ENCODE measurements at regions not wholly inside any gene's neighbourhood (a gene's known extent, or its start where the extent isn't known, plus 50 kb on each side); places are given as distances from the start of the nearest gene placed in this dataset.

GRCh38 chr5:7190712-7191250, 205.2 kb upstream of the ADCY2 start:
- peaks cover 32% of the 10 kb centered on the region for H3K9me3 Mint-ChIP-seq (ENCODE audit: unreplicated experiment)
- H3K36me3 Mint-ChIP-seq (ENCODE audit: unreplicated experiment), result no peaks in the 10 kb centered on the region
- H3K4me1 Mint-ChIP-seq (ENCODE audit: unreplicated experiment), result no peaks in the 10 kb centered on the region
- no peaks in the 10 kb centered on the region for H3K27me3 Mint-ChIP-seq (ENCODE audit: unreplicated experiment)
- no peak overlapping the region for H3K27ac Mint-ChIP-seq (ENCODE audit: unreplicated experiment)
- no peak for DNase-seq (ENCODE audit: extremely low spot score, unreplicated experiment)
- no peak overlapping the region for H3K4me3 Mint-ChIP-seq (ENCODE audit: unreplicated experiment)
- TF ChIP-seq CTCF (IDR thresholded peaks at IDR 0.05), result no peak

- H3K27me3 Mint-ChIP-seq (ENCODE audit: unreplicated experiment), result no peaks in the 10 kb centered on the region
- no peaks in the 10 kb centered on the region for H3K4me1 Mint-ChIP-seq (ENCODE audit: unreplicated experiment)
- H3K36me3 Mint-ChIP-seq (ENCODE audit: unreplicated experiment), result no peaks in the 10 kb centered on the region
- peaks cover 28% of the 10 kb centered on the region for H3K9me3 Mint-ChIP-seq (ENCODE audit: unreplicated experiment)
- H3K4me3 Mint-ChIP-seq (ENCODE audit: unreplicated experiment), result no peak overlapping the region
- no peak for DNase-seq (ENCODE audit: extremely low spot score, unreplicated experiment)
- no peak overlapping the region for H3K27ac Mint-ChIP-seq (ENCODE audit: unreplicated experiment)
- TF ChIP-seq CTCF (IDR thresholded peaks at IDR 0.05), result no peak
These were observed 203.9 kb upstream of the ADCY2 start for GRCh38 chr5:7192016-7192415.

GRCh38 chr5:7202846-7203245, 193.1 kb upstream of the ADCY2 start:
- Mint-ChIP-seq H3K9me3 (ENCODE audit: unreplicated experiment) (peaks cover 45% of the 10 kb centered on the region), H3K36me3 (ENCODE audit: unreplicated experiment) (no peaks in the 10 kb centered on the region), H3K4me3 (ENCODE audit: unreplicated experiment) (no peak overlapping the region), H3K27me3 (ENCODE audit: unreplicated experiment) (no peaks in the 10 kb centered on the region), H3K4me1 (ENCODE audit: unreplicated experiment) (no peaks in the 10 kb centered on the region), H3K27ac (ENCODE audit: unreplicated experiment) (no peak overlapping the region)
- no peak for DNase-seq (ENCODE audit: extremely low spot score, unreplicated experiment)
- TF ChIP-seq CTCF (IDR thresholded peaks at IDR 0.05), result no peak

- H3K27ac Mint-ChIP-seq (ENCODE audit: unreplicated experiment), result no peak overlapping the region
- no peaks in the 10 kb centered on the region for H3K27me3 Mint-ChIP-seq (ENCODE audit: unreplicated experiment)
- peaks cover 44% of the 10 kb centered on the region for H3K9me3 Mint-ChIP-seq (ENCODE audit: unreplicated experiment)
- no peak overlapping the region for H3K4me3 Mint-ChIP-seq (ENCODE audit: unreplicated experiment)
- TF ChIP-seq CTCF (IDR thresholded peaks at IDR 0.05), result no peak
- no peaks in the 10 kb centered on the region for H3K36me3 Mint-ChIP-seq (ENCODE audit: unreplicated experiment)
- DNase-seq (ENCODE audit: extremely low spot score, unreplicated experiment), result no peak
- no peaks in the 10 kb centered on the region for H3K4me1 Mint-ChIP-seq (ENCODE audit: unreplicated experiment)
These were observed 188.0 kb upstream of the ADCY2 start for GRCh38 chr5:7207979-7208378.

GRCh38 chr5:7208938-7209337, 187.0 kb upstream of the ADCY2 start:
- no peak for TF ChIP-seq CTCF (IDR thresholded peaks at IDR 0.05)
- DNase-seq (ENCODE audit: extremely low spot score, unreplicated experiment), result no peak
- no peaks in the 10 kb centered on the region for H3K4me1 Mint-ChIP-seq (ENCODE audit: unreplicated experiment)
- no peaks in the 10 kb centered on the region for H3K36me3 Mint-ChIP-seq (ENCODE audit: unreplicated experiment)
- H3K27ac Mint-ChIP-seq (ENCODE audit: unreplicated experiment), result no peak overlapping the region
- H3K9me3 Mint-ChIP-seq (ENCODE audit: unreplicated experiment), result peaks cover 38% of the 10 kb centered on the region
- H3K27me3 Mint-ChIP-seq (ENCODE audit: unreplicated experiment), result no peaks in the 10 kb centered on the region
- no peak overlapping the region for H3K4me3 Mint-ChIP-seq (ENCODE audit: unreplicated experiment)
